ENCODE measurements at regions not wholly inside any gene's neighbourhood (a gene's known extent, or its start where the extent isn't known, plus 50 kb on each side); places are given as distances from the start of the nearest gene placed in this dataset.

DNA sequence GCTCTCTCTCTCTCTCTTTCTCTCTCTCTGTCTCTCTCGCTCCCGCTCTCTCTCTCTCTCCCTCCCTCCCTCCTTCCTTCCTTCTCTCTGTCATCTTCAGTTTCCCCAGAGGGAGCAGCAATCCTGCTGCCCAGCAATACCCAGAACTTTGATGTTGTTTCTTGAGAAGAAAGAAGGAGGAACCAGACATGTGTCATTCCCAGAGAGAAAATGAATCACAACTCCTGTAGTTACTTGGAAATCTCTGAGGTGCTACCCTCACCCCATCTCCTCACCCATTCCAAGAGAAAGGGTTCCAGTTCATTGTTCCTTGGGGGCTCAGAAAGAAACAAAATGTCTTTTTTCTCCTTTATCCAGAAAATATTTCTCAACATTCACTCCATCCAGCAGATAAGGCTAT lies 449.1 kb downstream of the TNS1 start:
- Histone ChIP-seq H3F3A (ENCODE audit: control insufficient read depth, insufficient read depth) (no peaks in the 10 kb centered on the region), H3K9me3 (ENCODE audit: control insufficient read depth, insufficient read depth, low read length) (no peaks in the 10 kb centered on the region), H3K4me1 (ENCODE audit: control insufficient read depth, low read length) (no peaks in the 10 kb centered on the region), H3K27me3 (ENCODE audit: control insufficient read depth, low read length) (0 out of 2 replicates have a peak, but pooled peaks cover 13% of the 10 kb centered on the region), H3K79me2 (ENCODE audit: control insufficient read depth, low read length) (no peaks in the 10 kb centered on the region), H3K27ac (ENCODE audit: low read depth, low read length) (no peak overlapping the region), H3K9me2 (replicated peaks; ENCODE audit: control insufficient read depth, low read length) (no peaks in the 10 kb centered on the region), H3K4me3 (ENCODE audit: low read length) (no peak overlapping the region), H4K20me1 (ENCODE audit: control insufficient read depth, insufficient read depth, low read depth, low read length) (no peaks in the 10 kb centered on the region), H3K36me3 (ENCODE audit: control insufficient read depth, low read length) (no peaks in the 10 kb centered on the region), H3K4me2 (ENCODE audit: low read length) (no peak overlapping the region)
- TF ChIP-seq EZH2phosphoT487 (IDR thresholded peaks at IDR 0.05; ENCODE audit: borderline replicate concordance, low read length), result no peak
- TF ChIP-seq, protein P1, sequence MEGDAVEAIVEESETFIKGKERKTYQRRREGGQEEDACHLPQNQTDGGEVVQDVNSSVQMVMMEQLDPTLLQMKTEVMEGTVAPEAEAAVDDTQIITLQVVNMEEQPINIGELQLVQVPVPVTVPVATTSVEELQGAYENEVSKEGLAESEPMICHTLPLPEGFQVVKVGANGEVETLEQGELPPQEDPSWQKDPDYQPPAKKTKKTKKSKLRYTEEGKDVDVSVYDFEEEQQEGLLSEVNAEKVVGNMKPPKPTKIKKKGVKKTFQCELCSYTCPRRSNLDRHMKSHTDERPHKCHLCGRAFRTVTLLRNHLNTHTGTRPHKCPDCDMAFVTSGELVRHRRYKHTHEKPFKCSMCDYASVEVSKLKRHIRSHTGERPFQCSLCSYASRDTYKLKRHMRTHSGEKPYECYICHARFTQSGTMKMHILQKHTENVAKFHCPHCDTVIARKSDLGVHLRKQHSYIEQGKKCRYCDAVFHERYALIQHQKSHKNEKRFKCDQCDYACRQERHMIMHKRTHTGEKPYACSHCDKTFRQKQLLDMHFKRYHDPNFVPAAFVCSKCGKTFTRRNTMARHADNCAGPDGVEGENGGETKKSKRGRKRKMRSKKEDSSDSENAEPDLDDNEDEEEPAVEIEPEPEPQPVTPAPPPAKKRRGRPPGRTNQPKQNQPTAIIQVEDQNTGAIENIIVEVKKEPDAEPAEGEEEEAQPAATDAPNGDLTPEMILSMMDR (IDR thresholded peaks at IDR 0.05; ENCODE audit: low read depth, low read length, poor library complexity, severe bottlenecking), result no peak

DNA sequence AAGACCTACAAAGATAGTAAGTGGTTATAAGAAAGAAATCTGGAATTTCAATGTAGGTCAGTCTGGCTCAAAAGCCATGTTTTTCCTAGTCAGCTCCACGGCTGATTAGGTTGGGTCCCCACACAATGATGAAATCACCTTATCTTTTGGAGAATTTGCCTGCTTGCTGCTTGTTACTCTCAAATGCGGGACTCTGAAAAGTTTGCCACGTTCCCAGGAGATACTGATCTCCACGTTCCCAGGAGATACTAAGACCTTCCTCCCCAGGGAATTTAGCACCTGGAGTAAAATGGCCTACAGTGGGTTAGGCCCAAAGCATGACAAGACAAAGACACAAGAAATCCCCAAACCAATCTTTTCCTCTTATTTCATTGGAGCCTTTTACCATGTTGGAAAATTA lies 449.6 kb downstream of the TNS1 start:
- Histone ChIP-seq H3K9me3 (ENCODE audit: control insufficient read depth, insufficient read depth, low read length) (no peaks in the 10 kb centered on the region), H3K4me2 (ENCODE audit: low read length) (no peak overlapping the region), H3K36me3 (ENCODE audit: control insufficient read depth, low read length) (no peaks in the 10 kb centered on the region), H3K79me2 (ENCODE audit: control insufficient read depth, low read length) (no peaks in the 10 kb centered on the region), H4K20me1 (ENCODE audit: control insufficient read depth, insufficient read depth, low read depth, low read length) (no peaks in the 10 kb centered on the region), H3K9me2 (replicated peaks; ENCODE audit: control insufficient read depth, low read length) (no peaks in the 10 kb centered on the region), H3K27me3 (ENCODE audit: control insufficient read depth, low read length) (0 out of 2 replicates have a peak, but pooled peaks cover 13% of the 10 kb centered on the region), H3K27ac (ENCODE audit: low read depth, low read length) (no peak overlapping the region), H3K4me1 (ENCODE audit: control insufficient read depth, low read length) (no peaks in the 10 kb centered on the region), H3K4me3 (ENCODE audit: low read length) (no peak overlapping the region), H3F3A (ENCODE audit: control insufficient read depth, insufficient read depth) (no peaks in the 10 kb centered on the region)
- TF ChIP-seq, protein P1 (IDR thresholded peaks at IDR 0.05; ENCODE audit: low read depth, low read length, poor library complexity, severe bottlenecking), result no peak
- no peak for TF ChIP-seq EZH2phosphoT487 (IDR thresholded peaks at IDR 0.05; ENCODE audit: borderline replicate concordance, low read length)

DNA sequence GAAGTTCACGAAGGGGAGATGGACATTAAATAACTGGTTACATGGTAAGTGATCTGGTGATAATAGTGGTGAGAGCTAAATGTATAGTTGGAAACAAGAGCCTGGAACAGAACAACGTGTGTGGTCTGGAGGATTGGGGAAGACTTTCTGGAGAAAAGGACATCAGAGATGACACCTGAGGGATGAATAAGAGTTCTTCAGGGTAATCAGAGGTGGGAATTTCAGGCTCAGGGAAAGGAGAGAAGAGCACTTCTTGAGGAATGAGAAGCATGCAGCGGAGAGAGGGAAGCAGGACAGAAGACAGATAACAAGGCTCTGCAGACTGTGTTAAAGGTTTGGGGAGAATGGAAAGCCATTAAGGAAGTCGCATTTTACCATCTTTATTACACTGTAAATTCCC lies 450.7 kb downstream of the TNS1 start:
- H3K27ac ChIP-seq (ENCODE audit: low read depth, low read length), result no peak overlapping the region

More for the DNA sequence above, 450.7 kb downstream of the TNS1 start:
- Histone ChIP-seq H3K9me2 (replicated peaks; ENCODE audit: control insufficient read depth, low read length) (no peaks in the 10 kb centered on the region), H3K27me3 (ENCODE audit: control insufficient read depth, low read length) (0 out of 2 replicates have a peak, but pooled peaks cover 10% of the 10 kb centered on the region), H3K4me2 (ENCODE audit: low read length) (no peak overlapping the region), H3K9me3 (ENCODE audit: control insufficient read depth, insufficient read depth, low read length) (no peaks in the 10 kb centered on the region), H4K20me1 (ENCODE audit: control insufficient read depth, insufficient read depth, low read depth, low read length) (no peaks in the 10 kb centered on the region), H3F3A (ENCODE audit: control insufficient read depth, insufficient read depth) (no peaks in the 10 kb centered on the region), H3K4me3 (ENCODE audit: low read length) (no peak overlapping the region), H3K36me3 (ENCODE audit: control insufficient read depth, low read length) (no peaks in the 10 kb centered on the region), H3K79me2 (ENCODE audit: control insufficient read depth, low read length) (no peaks in the 10 kb centered on the region), H3K4me1 (ENCODE audit: control insufficient read depth, low read length) (no peaks in the 10 kb centered on the region)
- TF ChIP-seq, protein P1 (IDR thresholded peaks at IDR 0.05; ENCODE audit: low read depth, low read length, poor library complexity, severe bottlenecking), result no peak

Data from DOHH2 (cell line).